ENCODE measurements at regions not wholly inside any gene's neighbourhood (a gene's known extent, or its start where the extent isn't known, plus 50 kb on each side); places are given as distances from the start of the nearest gene placed in this dataset.

GRCh38 chr11:31921081-31921480 lies 110.0 kb upstream of the PAX6 start:
- TF ChIP-seq CTCF (conservative IDR thresholded peaks at IDR 0.05 in 1 of 2, IDR thresholded peaks at IDR 0.05 in 1 of 2; ENCODE audit: low read depth in 1 of 2, low read length in 2 of 2) (no peak), EZH2 (IDR thresholded peaks at IDR 0.05; ENCODE audit: low read length, missing control alignments) (no peak)
